Astrocyte (in vitro differentiated cells and primary cell): ENCODE measurements at regions not wholly inside any gene's neighbourhood (a gene's known extent, or its start where the extent isn't known, plus 50 kb on each side); places are given as distances from the start of the nearest gene placed in this dataset.
"Not testable (repeated sequence)": the region's sequence is repeated elsewhere in the genome, so short reads cannot be mapped to it uniquely, and the experiment has no call there.

Source experiments
- EZH2 ChIP-seq: IDR thresholded peaks from 2 replicates; pipeline ENCODE4 v1.6.1; 2012; ENCODE audit warnings: mild to moderate bottlenecking, low read length, inconsistent platforms; ENCODE audit not compliant: insufficient read depth
- TF ChIP-seq, protein P1 (sequence below): IDR thresholded peaks from 2 replicates; pipeline ENCODE4 v1.5.1; 2011; ENCODE audit warnings: low read depth, mild to moderate bottlenecking, inconsistent platforms, low read length, moderate library complexity; ENCODE audit not compliant: insufficient read depth

DNA sequence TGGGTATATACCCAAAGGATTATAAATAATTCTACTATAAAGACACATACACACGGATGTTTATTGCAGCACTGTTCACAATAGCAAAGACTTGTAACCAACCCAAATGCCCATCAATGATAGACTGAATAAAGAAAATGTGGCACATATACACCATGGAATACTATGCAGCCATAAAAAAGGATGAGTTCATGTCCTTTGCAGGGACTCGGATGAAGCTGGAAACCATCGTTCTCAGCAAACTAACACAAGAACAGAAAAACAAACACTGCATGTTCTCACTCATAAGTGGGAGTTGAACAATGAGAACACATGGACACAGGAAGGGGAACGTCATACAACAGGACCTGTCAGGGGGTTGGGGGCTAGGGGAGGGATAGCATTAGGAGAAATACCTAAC, 64.8 kb upstream of the SLC8A3 start:
- TF ChIP-seq, protein P1, sequence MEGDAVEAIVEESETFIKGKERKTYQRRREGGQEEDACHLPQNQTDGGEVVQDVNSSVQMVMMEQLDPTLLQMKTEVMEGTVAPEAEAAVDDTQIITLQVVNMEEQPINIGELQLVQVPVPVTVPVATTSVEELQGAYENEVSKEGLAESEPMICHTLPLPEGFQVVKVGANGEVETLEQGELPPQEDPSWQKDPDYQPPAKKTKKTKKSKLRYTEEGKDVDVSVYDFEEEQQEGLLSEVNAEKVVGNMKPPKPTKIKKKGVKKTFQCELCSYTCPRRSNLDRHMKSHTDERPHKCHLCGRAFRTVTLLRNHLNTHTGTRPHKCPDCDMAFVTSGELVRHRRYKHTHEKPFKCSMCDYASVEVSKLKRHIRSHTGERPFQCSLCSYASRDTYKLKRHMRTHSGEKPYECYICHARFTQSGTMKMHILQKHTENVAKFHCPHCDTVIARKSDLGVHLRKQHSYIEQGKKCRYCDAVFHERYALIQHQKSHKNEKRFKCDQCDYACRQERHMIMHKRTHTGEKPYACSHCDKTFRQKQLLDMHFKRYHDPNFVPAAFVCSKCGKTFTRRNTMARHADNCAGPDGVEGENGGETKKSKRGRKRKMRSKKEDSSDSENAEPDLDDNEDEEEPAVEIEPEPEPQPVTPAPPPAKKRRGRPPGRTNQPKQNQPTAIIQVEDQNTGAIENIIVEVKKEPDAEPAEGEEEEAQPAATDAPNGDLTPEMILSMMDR, result not testable (repeated sequence)
- not testable (repeated sequence) for TF ChIP-seq EZH2
